ENCODE measurements at regions not wholly inside any gene's neighbourhood (a gene's known extent, or its start where the extent isn't known, plus 50 kb on each side); places are given as distances from the start of the nearest gene placed in this dataset.

DNA sequence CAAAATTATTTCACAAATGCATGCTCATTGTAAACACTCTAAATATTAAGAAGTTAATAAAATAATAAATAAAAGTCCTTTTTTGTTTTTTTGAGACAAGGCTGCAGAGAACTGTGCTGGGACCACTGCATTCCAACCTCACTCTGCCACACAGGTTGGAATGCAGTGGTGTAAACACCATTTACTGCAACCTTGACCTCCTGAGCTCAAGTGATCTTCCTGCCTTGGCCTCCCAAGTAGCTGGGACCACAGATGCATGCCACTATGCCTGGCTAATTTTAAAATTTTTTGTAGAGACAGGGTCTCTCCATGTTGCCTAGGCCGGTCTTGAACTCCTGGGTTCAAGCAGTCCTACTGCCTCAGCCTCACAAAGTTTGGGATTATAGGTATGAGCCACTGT, 578.4 kb downstream of the ZIC1 start:
- Histone ChIP-seq H3K9me1 (ENCODE audit: control insufficient read depth, extremely low read depth, insufficient read depth, low read length) (no peaks in the 10 kb centered on the region), H4K20me1 (ENCODE audit: control insufficient read depth, extremely low read depth, insufficient read depth, low read length) (no peaks in the 10 kb centered on the region), H3K36me3 (ENCODE audit: control insufficient read depth in 2 of 2, extremely low read depth in 1 of 2, insufficient read depth in 2 of 2, low read length in 2 of 2) (no peaks in the 10 kb centered on the region), H3K79me2 (ENCODE audit: control insufficient read depth, insufficient read depth, low read length) (no peaks in the 10 kb centered on the region), H3K4me1 (ENCODE audit: control insufficient read depth, extremely low read depth, insufficient read depth, low read length) (no peaks in the 10 kb centered on the region), H2AFZ (ENCODE audit: control insufficient read depth, low read length) (no peak overlapping the region), H3K4me2 (ENCODE audit: control insufficient read depth, extremely low read depth, insufficient read depth, low read depth, low read length) (no peak overlapping the region), H3K27ac (ENCODE audit: control insufficient read depth, insufficient read depth, low read length) (no peak overlapping the region), H3K9me3 (ENCODE audit: control insufficient read depth, low read depth, low read length) (no peaks in the 10 kb centered on the region), H3K4me3 (ENCODE audit: control insufficient read depth in 2 of 3, extremely low read depth in 1 of 3, insufficient read depth in 2 of 3, low read depth in 1 of 3, low read length in 3 of 3) (no peak overlapping the region), H3K9ac (ENCODE audit: control insufficient read depth, extremely low read depth, insufficient read depth, low read length) (no peak overlapping the region), H3K27me3 (ENCODE audit: control insufficient read depth, extremely low read depth, insufficient read depth, low read length) (no peaks in the 10 kb centered on the region)
- TF ChIP-seq EZH2 (IDR thresholded peaks at IDR 0.05; ENCODE audit: low read length), result no peak
- TF ChIP-seq, protein P1, sequence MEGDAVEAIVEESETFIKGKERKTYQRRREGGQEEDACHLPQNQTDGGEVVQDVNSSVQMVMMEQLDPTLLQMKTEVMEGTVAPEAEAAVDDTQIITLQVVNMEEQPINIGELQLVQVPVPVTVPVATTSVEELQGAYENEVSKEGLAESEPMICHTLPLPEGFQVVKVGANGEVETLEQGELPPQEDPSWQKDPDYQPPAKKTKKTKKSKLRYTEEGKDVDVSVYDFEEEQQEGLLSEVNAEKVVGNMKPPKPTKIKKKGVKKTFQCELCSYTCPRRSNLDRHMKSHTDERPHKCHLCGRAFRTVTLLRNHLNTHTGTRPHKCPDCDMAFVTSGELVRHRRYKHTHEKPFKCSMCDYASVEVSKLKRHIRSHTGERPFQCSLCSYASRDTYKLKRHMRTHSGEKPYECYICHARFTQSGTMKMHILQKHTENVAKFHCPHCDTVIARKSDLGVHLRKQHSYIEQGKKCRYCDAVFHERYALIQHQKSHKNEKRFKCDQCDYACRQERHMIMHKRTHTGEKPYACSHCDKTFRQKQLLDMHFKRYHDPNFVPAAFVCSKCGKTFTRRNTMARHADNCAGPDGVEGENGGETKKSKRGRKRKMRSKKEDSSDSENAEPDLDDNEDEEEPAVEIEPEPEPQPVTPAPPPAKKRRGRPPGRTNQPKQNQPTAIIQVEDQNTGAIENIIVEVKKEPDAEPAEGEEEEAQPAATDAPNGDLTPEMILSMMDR (optimal IDR thresholded peaks at IDR 0.05 in 1 of 3, IDR thresholded peaks at IDR 0.05 in 1 of 3, conservative IDR thresholded peaks at IDR 0.05 in 1 of 3; ENCODE audit: extremely low read depth in 1 of 3, insufficient read depth in 2 of 3, low read length in 3 of 3), result no peak
- FAIRE-seq (no peak), DNase-seq (ENCODE audit: low read depth, low spot score) (no peak)
- dilution Hi-C loops (cut with MboI; ENCODE audit: extremely low pct_ligation_motif_present, low sequenced_read_pairs), result no loop called here

- FAIRE-seq, result no peak
- Histone ChIP-seq H3K27ac (ENCODE audit: control insufficient read depth, insufficient read depth, low read length) (no peak overlapping the region), H3K9me1 (ENCODE audit: control insufficient read depth, extremely low read depth, insufficient read depth, low read length) (no peaks in the 10 kb centered on the region), H3K27me3 (ENCODE audit: control insufficient read depth, extremely low read depth, insufficient read depth, low read length) (no peaks in the 10 kb centered on the region), H3K36me3 (ENCODE audit: control insufficient read depth in 2 of 2, extremely low read depth in 1 of 2, insufficient read depth in 2 of 2, low read length in 2 of 2) (no peaks in the 10 kb centered on the region), H3K4me3 (ENCODE audit: control insufficient read depth in 2 of 3, extremely low read depth in 1 of 3, insufficient read depth in 2 of 3, low read depth in 1 of 3, low read length in 3 of 3) (no peak overlapping the region), H2AFZ (ENCODE audit: control insufficient read depth, low read length) (no peak overlapping the region), H3K9me3 (ENCODE audit: control insufficient read depth, low read depth, low read length) (no peaks in the 10 kb centered on the region), H3K4me2 (ENCODE audit: control insufficient read depth, extremely low read depth, insufficient read depth, low read depth, low read length) (no peak overlapping the region), H3K79me2 (ENCODE audit: control insufficient read depth, insufficient read depth, low read length) (no peaks in the 10 kb centered on the region), H3K9ac (ENCODE audit: control insufficient read depth, extremely low read depth, insufficient read depth, low read length) (no peak overlapping the region), H4K20me1 (ENCODE audit: control insufficient read depth, extremely low read depth, insufficient read depth, low read length) (no peaks in the 10 kb centered on the region), H3K4me1 (ENCODE audit: control insufficient read depth, extremely low read depth, insufficient read depth, low read length) (no peaks in the 10 kb centered on the region)
- dilution Hi-C loops (cut with MboI; ENCODE audit: extremely low pct_ligation_motif_present, low sequenced_read_pairs), result no loop called here
- DNase-seq (ENCODE audit: low read depth, low spot score), result no peak
- no peak for TF ChIP-seq EZH2 (IDR thresholded peaks at IDR 0.05; ENCODE audit: low read length)
- TF ChIP-seq, protein P1 (optimal IDR thresholded peaks at IDR 0.05 in 1 of 3, IDR thresholded peaks at IDR 0.05 in 1 of 3, conservative IDR thresholded peaks at IDR 0.05 in 1 of 3; ENCODE audit: extremely low read depth in 1 of 3, insufficient read depth in 2 of 3, low read length in 3 of 3), result no peak
Observed at GRCh38 chr3:147989344-147989743, 580.2 kb downstream of the ZIC1 start.

Measured in keratinocyte (primary cell).